BLaER1 treated with 17β-estradiol and CSF1 and Interleukin-3, amounts not matched to agents 10 nM and 100 nM (cell line): ENCODE measurements at regions not wholly inside any gene's neighbourhood (a gene's known extent, or its start where the extent isn't known, plus 50 kb on each side); places are given as distances from the start of the nearest gene placed in this dataset.

Experiments
- H3K27ac ChIP-seq, 11 experiments: shearing (Covaris generic); formaldehyde crosslinking; 2 replicates each; pipeline ENCODE4 v1.8.1; 2022
- H3K27me3 ChIP-seq, 11 experiments: shearing (Covaris generic); formaldehyde crosslinking; 2 replicates each; pipeline ENCODE4 v1.8.1; 2022
- H3K36me3 ChIP-seq, 11 experiments: shearing (Covaris generic); formaldehyde crosslinking; 2 replicates each; pipeline ENCODE4 v1.8.1; 2022
- H3K4me1 ChIP-seq, 10 experiments: shearing (Covaris generic); formaldehyde crosslinking; 2 replicates each; pipeline ENCODE4 v1.8.1; 2022
- H3K4me2 ChIP-seq, 11 experiments: shearing (Covaris generic); formaldehyde crosslinking; 2 replicates each; pipeline ENCODE4 v1.8.1; 2022
- H3K4me3 ChIP-seq, 10 experiments: shearing (Covaris generic); formaldehyde crosslinking; 2 replicates each; pipeline ENCODE4 v1.8.1; 2022
- H3K9ac ChIP-seq, 11 experiments: shearing (Covaris generic); formaldehyde crosslinking; 2 replicates each; pipeline ENCODE4 v1.8.1; 2022
- H3K9me3 ChIP-seq, 11 experiments: shearing (Covaris generic); formaldehyde crosslinking; replicated peaks in 1 of 11; 2 replicates each; pipeline ENCODE4 v1.8.1; 2022
- H4K20me1 ChIP-seq, 11 experiments: shearing (Covaris generic); formaldehyde crosslinking; 2 replicates each; pipeline ENCODE4 v1.8.1; 2022
- Cebpa-rat ChIP-seq, 11 experiments: shearing (Covaris generic); IDR thresholded peaks; 2 replicates each; pipeline ENCODE4 v1.8.1; 2022

- Histone ChIP-seq H3K4me2 (peak overlapping the region in 6 of 11 experiments; percentile 9 to 80 (median 52); a peak in 10 of 22 replicates), H4K20me1 (no peaks in the 10 kb centered on the region), H3K4me3 (no peak overlapping the region), H3K9ac (peak overlapping the region in 2 of 11 experiments; percentile 19 to 30; a peak in 4 of 22 replicates), H3K4me1 (peaks cover 11 to 57% (median 38%) of the 10 kb centered on the region in 10 experiments), H3K27ac (peak overlapping the region in 9 of 11 experiments; percentile 7 to 76 (median 48); a peak in 11 of 22 replicates), H3K27me3 (peaks cover 0 to 11% (median 0%) of the 10 kb centered on the region in 11 experiments; a peak in 3 of 22 replicates), H3K9me3 (peaks cover 0 to 5% (median 0%) of the 10 kb centered on the region in 11 experiments; a peak in 2 of 22 replicates), H3K36me3 (no peaks in the 10 kb centered on the region)
- no peak for TF ChIP-seq Cebpa-rat (IDR thresholded peaks at IDR 0.05)
Observed at GRCh38 chr3:194987571-194988494, 283.1 kb downstream of the XXYLT1 start.

GRCh38 chr3:194988495-194989165, 282.3 kb downstream of the XXYLT1 start:
- H3K36me3 ChIP-seq, result no peaks in the 10 kb centered on the region
- peak overlapping the region in 1 of 11 experiments; percentile 19; a peak in 1 of 22 replicates for H3K9ac ChIP-seq
- peak overlapping the region in 6 of 11 experiments; percentile 0 to 80 (median 36); a peak in 7 of 22 replicates for H3K4me2 ChIP-seq
- no peak overlapping the region for H3K4me3 ChIP-seq
- no peak for TF ChIP-seq Cebpa-rat (IDR thresholded peaks at IDR 0.05)
- H3K27ac ChIP-seq, result peak overlapping the region in 6 of 11 experiments; percentile 4 to 76 (median 52); a peak in 9 of 22 replicates
- H3K9me3 ChIP-seq, result 0 out of 22 replicates have a peak, but pooled peaks cover 0 to 3% (median 0%) of the 10 kb centered on the region in 11 experiments
- peaks cover 0 to 11% (median 0%) of the 10 kb centered on the region in 11 experiments; a peak in 3 of 22 replicates for H3K27me3 ChIP-seq
- peaks cover 11 to 57% (median 38%) of the 10 kb centered on the region in 10 experiments for H3K4me1 ChIP-seq
- H4K20me1 ChIP-seq, result no peaks in the 10 kb centered on the region

- H3K27me3 ChIP-seq, result peaks cover 0 to 5% (median 0%) of the 10 kb centered on the region in 11 experiments; a peak in 2 of 22 replicates
- TF ChIP-seq Cebpa-rat (IDR thresholded peaks at IDR 0.05), result no peak
- H3K4me2 ChIP-seq, result peak overlapping the region in 6 of 11 experiments; percentile 0 to 80 (median 10); a peak in 6 of 22 replicates
- H4K20me1 ChIP-seq, result no peaks in the 10 kb centered on the region
- no peak overlapping the region for H3K4me3 ChIP-seq
- peak overlapping the region in 2 of 11 experiments; percentile 39 to 76; a peak in 3 of 22 replicates for H3K27ac ChIP-seq
- no peaks in the 10 kb centered on the region for H3K36me3 ChIP-seq
- H3K9ac ChIP-seq, result no peak overlapping the region
- H3K4me1 ChIP-seq, result peaks cover 11 to 54% (median 38%) of the 10 kb centered on the region in 10 experiments
- 0 out of 22 replicates have a peak, but pooled peaks cover 0 to 3% (median 0%) of the 10 kb centered on the region in 11 experiments for H3K9me3 ChIP-seq
Observed at GRCh38 chr3:194989241-194989640, 281.7 kb downstream of the XXYLT1 start.

GRCh38 chr3:194990454-194991337, 280.3 kb downstream of the XXYLT1 start:
- H3K27me3 ChIP-seq, result no peaks in the 10 kb centered on the region
- H3K27ac ChIP-seq, result no peak overlapping the region; a peak in 1 of 22 replicates
- H3K4me3 ChIP-seq, result no peak overlapping the region
- no peaks in the 10 kb centered on the region for H4K20me1 ChIP-seq
- no peaks in the 10 kb centered on the region for H3K36me3 ChIP-seq
- no peak overlapping the region for H3K4me2 ChIP-seq
- no peak for TF ChIP-seq Cebpa-rat (IDR thresholded peaks at IDR 0.05)
- H3K4me1 ChIP-seq, result peaks cover 0 to 48% (median 27%) of the 10 kb centered on the region in 10 experiments; a peak in 17 of 20 replicates
- H3K9ac ChIP-seq, result no peak overlapping the region
- 0 out of 22 replicates have a peak, but pooled peaks cover 0 to 3% (median 0%) of the 10 kb centered on the region in 11 experiments for H3K9me3 ChIP-seq

GRCh38 chr3:194991338-194991654, 279.7 kb downstream of the XXYLT1 start:
- no peak overlapping the region for H3K27ac ChIP-seq

GRCh38 chr3:194993896-194994295, 277.1 kb downstream of the XXYLT1 start:
- peaks cover 0 to 18% (median 6%) of the 10 kb centered on the region in 10 experiments; a peak in 9 of 20 replicates for H3K4me1 ChIP-seq
- H3K27me3 ChIP-seq, result no peaks in the 10 kb centered on the region
- 0 out of 22 replicates have a peak overlapping the region, but pooled peaks of 1 of the 11 experiments have one; percentile 7 for H3K4me2 ChIP-seq
- H3K27ac ChIP-seq, result no peak overlapping the region
- no peaks in the 10 kb centered on the region for H4K20me1 ChIP-seq
- no peak overlapping the region for H3K9ac ChIP-seq
- no peaks in the 10 kb centered on the region for H3K36me3 ChIP-seq
- 0 out of 22 replicates have a peak, but pooled peaks cover 0 to 3% (median 0%) of the 10 kb centered on the region in 11 experiments for H3K9me3 ChIP-seq
- TF ChIP-seq Cebpa-rat (IDR thresholded peaks at IDR 0.05), result no peak
- no peak overlapping the region for H3K4me3 ChIP-seq

More at GRCh38 chr3:194991338-194991654, 279.7 kb downstream of the XXYLT1 start:
- no peak overlapping the region for H3K4me2 ChIP-seq
- H3K9ac ChIP-seq, result no peak overlapping the region
- H3K4me3 ChIP-seq, result no peak overlapping the region
- H3K4me1 ChIP-seq, result peaks cover 0 to 42% (median 22%) of the 10 kb centered on the region in 10 experiments; a peak in 17 of 20 replicates
- TF ChIP-seq Cebpa-rat (IDR thresholded peaks at IDR 0.05), result no peak
- no peaks in the 10 kb centered on the region for H4K20me1 ChIP-seq
- 0 out of 22 replicates have a peak, but pooled peaks cover 0 to 3% (median 0%) of the 10 kb centered on the region in 11 experiments for H3K9me3 ChIP-seq
- no peaks in the 10 kb centered on the region for H3K36me3 ChIP-seq
- no peaks in the 10 kb centered on the region for H3K27me3 ChIP-seq

GRCh38 chr3:194994551-194994981, 276.4 kb downstream of the XXYLT1 start:
- Histone ChIP-seq H3K27ac (no peak overlapping the region), H3K9me3 (0 out of 22 replicates have a peak, but pooled peaks cover 0 to 3% (median 0%) of the 10 kb centered on the region in 11 experiments), H3K4me3 (no peak overlapping the region), H4K20me1 (no peaks in the 10 kb centered on the region), H3K9ac (no peak overlapping the region), H3K27me3 (no peaks in the 10 kb centered on the region), H3K36me3 (no peaks in the 10 kb centered on the region), H3K4me1 (peaks cover 0 to 13% (median 4%) of the 10 kb centered on the region in 10 experiments; a peak in 7 of 20 replicates), H3K4me2 (peak overlapping the region in 7 of 11 experiments; percentile 1 to 30 (median 20); a peak in 6 of 22 replicates)
- TF ChIP-seq Cebpa-rat (IDR thresholded peaks at IDR 0.05), result no peak
